ENCODE measurements at regions not wholly inside any gene's neighbourhood (a gene's known extent, or its start where the extent isn't known, plus 50 kb on each side); places are given as distances from the start of the nearest gene placed in this dataset.

DNA sequence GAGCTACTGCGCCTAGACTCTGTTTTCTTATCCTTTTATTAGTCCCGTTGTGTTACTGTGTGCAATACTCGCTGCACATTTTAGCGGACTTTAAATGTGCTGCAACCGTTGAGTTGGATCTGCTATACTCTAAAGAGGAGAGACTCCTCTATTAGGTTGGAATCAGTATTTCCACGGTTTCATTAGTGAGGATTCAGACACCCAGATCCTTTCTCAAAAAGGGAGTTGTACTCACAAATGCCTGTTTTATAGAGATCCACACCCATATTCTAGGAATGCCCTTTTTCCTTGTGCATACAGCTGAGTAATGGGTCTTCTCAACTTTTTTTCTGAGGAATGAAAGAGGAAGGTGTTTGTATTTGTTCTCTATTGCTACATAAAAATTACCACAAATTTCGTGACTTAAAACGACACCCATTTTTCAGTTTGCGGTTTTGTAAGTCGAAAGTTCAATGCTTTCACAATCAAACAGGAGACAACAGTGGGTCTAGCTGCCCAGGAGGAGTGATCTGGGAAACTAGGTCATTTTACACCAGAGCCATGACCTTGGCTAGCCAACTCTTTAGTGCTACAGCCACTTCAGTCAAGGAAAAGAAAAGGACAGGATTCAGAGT lies 52.8 kb upstream of the SLC44A1 start:
- DNase-seq (ENCODE audit: low read depth in 1 of 2, low spot score in 1 of 2), result no peak

DNA sequence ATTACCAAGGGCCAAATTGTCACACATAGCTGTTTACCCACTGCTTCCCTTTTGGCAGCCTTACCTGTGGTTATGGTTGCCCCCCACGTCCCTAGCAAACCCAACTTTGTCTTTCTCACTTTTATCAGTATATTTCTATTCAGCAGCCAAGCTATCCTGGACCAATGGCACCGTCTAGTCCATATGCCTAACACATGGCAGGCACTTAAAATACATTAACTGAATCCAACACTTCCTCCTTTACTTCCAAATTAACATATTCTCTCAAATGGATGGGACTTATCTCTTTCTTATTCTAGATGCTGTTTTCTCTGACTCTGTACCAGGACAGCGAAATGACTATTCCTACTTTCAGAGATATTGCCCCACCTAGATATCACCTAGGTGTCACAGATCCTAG lies 50.9 kb upstream of the SLC44A1 start:
- no peak for DNase-seq (ENCODE audit: low read depth in 1 of 2, low spot score in 1 of 2)

DNA sequence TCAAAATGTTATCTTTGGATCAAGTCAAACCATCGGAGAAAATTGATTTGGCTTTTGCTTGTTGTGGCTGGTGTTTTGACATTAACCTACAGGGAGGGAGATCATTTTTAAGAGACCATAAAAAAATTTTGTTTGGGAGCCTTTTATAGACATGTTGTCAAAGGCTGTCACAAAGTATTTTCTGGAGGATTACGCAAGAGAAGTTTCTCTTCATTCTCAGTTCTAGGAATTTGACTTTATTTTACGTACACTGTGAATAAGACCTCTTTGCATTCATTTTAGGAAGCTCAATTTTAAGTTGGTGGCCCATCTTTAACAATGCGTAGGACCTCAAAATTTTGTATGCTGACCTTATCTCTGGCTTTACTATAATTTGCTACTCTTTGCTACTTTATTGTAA lies 50.2 kb upstream of the SLC44A1 start:
- no peak for DNase-seq (ENCODE audit: low read depth in 1 of 2, low spot score in 1 of 2)

Data from activated CD4-positive, alpha-beta T cell treated with anti-CD3 and anti-CD28 coated beads, Interleukin-2, amount 50 U/mL, for 24 hours (primary cell).